Thoracic aorta (tissue), 2 donors: ENCODE measurements at regions not wholly inside any gene's neighbourhood (a gene's known extent, or its start where the extent isn't known, plus 50 kb on each side); places are given as distances from the start of the nearest gene placed in this dataset.

Experiments
- ATAC-seq: fragments of 150-250 bp; one replicate; pipeline ENCODE4 v1.8.0; 2017; ENCODE audit warnings: low read depth; ENCODE audit not compliant: insufficient number of reproducible peaks, low FRiP score
- DNase-seq: peaks from one replicate; pipeline ENCODE4 v3.0.0-alpha.2; 2020; ENCODE audit warnings: low spot score
- H3K27ac ChIP-seq, 2 donors: fragments of 200-600 bp; sonication (generic); 1 replicate in 1 of 2; 2 replicates in 1 of 2; pipeline ENCODE4 v1.5.1; 2016; ENCODE audit warnings: mild to moderate bottlenecking in 2 of 2, moderate library complexity in 2 of 2
- H3K27me3 ChIP-seq: fragments of 200-600 bp; sonication (generic); replicated peaks from 2 replicates; pipeline ENCODE4 v1.6.0; 2016; ENCODE audit warnings: mild to moderate bottlenecking; ENCODE audit not compliant: insufficient read depth
- H3K36me3 ChIP-seq: fragments of 200-600 bp; sonication (generic); one replicate; pipeline ENCODE4 v1.5.1; 2016
- H3K4me1 ChIP-seq, 2 donors: fragments of 200-600 bp; sonication (generic); 1 replicate in 1 of 2; 2 replicates in 1 of 2; pipeline versions ENCODE4 v1.5.1 to v1.6.0; 2016; ENCODE audit warnings: low read depth in 2 of 2, mild to moderate bottlenecking in 1 of 2; ENCODE audit not compliant: control insufficient read depth in 1 of 2
- H3K4me3 ChIP-seq: fragments of 200-600 bp; sonication (generic); 2 replicates; pipeline ENCODE4 v1.5.1; 2016; ENCODE audit warnings: mild to moderate bottlenecking
- H3K9me3 ChIP-seq: fragments of 200-600 bp; sonication (generic); 2 replicates; pipeline ENCODE4 v1.5.1; 2016
- TF ChIP-seq, protein P1 (sequence below): fragments of 200-600 bp; sonication (generic); IDR thresholded peaks from one replicate; pipeline ENCODE4 v1.5.1; 2019; ENCODE audit warnings: antibody characterized with exemption

DNA sequence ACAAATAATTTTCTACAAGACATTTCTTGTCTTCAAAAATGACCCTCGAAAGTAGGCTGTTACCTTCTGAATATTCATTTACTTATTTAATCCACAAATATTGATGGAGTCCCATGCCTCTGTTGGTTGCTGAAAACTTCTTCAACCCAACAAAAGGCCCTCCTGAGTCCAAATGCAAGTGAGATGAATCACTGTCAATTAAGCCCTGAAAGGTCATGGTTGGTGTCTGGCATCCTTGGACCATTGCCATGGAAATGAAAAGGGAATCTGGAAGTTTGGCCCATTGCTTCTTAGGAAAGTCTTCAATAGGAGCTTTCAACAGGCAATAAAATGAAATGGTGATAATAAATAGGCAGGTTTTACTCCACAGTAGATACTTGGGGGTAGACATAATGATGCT lies 364.7 kb upstream of the DYNLRB2 start:
- H3K4me1 ChIP-seq: no peaks in the 10 kb centered on the region
- H3K4me3 ChIP-seq: no peak overlapping the region
- TF ChIP-seq, protein P1, sequence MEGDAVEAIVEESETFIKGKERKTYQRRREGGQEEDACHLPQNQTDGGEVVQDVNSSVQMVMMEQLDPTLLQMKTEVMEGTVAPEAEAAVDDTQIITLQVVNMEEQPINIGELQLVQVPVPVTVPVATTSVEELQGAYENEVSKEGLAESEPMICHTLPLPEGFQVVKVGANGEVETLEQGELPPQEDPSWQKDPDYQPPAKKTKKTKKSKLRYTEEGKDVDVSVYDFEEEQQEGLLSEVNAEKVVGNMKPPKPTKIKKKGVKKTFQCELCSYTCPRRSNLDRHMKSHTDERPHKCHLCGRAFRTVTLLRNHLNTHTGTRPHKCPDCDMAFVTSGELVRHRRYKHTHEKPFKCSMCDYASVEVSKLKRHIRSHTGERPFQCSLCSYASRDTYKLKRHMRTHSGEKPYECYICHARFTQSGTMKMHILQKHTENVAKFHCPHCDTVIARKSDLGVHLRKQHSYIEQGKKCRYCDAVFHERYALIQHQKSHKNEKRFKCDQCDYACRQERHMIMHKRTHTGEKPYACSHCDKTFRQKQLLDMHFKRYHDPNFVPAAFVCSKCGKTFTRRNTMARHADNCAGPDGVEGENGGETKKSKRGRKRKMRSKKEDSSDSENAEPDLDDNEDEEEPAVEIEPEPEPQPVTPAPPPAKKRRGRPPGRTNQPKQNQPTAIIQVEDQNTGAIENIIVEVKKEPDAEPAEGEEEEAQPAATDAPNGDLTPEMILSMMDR: no peak
- no peaks in the 10 kb centered on the region for H3K27me3 ChIP-seq
- no peak for DNase-seq
- no peak overlapping the region for H3K27ac ChIP-seq
- no peaks in the 10 kb centered on the region for H3K9me3 ChIP-seq
- no peaks in the 10 kb centered on the region for H3K36me3 ChIP-seq
- no peak for ATAC-seq

DNA sequence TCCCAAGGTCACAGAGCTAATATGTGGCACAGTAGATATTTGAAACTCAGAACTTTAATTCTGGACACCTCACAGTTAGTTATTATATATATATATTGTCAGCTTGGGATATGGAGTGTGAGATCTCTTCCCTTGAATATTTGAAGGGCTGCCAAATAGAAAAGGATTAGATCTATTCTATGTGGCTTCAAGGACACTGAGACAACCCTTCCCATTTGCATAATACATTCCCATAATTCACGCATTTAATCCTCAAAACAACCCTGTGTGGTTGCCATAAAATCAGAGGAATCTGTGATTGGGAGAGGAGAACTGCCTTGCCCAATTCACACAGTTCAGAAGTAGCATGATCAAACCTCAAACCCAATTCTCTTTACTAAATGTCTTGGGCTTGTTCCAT lies 365.8 kb upstream of the DYNLRB2 start:
- TF ChIP-seq, protein P1: no peak
- ATAC-seq: no peak
- Histone ChIP-seq H3K9me3 (no peaks in the 10 kb centered on the region), H3K27ac (no peak overlapping the region), H3K4me1 (no peaks in the 10 kb centered on the region), H3K36me3 (no peaks in the 10 kb centered on the region), H3K4me3 (no peak overlapping the region), H3K27me3 (no peaks in the 10 kb centered on the region)
- DNase-seq: no peak

DNA sequence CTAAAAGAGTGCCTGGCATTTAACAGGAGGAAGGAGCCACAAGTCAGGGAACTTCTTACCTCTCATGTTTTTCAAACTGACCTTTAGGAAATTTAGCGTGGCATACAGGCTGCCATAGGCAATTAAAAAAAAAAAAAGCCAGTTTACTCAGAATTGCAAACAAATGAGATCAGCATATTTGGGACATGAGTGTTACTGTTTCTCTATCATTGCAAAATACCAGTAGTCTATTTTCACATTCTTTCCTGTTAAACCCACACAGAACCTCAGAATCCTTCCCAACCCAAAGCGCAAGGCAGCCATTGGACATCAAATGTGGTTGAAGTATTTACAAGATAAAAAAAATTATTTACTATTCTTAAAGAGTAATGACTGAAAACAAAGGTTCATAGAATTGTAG lies 366.4 kb upstream of the DYNLRB2 start:
- TF ChIP-seq, protein P1: no peak
- Histone ChIP-seq H3K9me3 (no peaks in the 10 kb centered on the region), H3K27ac (no peak overlapping the region), H3K27me3 (no peaks in the 10 kb centered on the region), H3K4me3 (no peak overlapping the region), H3K4me1 (no peaks in the 10 kb centered on the region), H3K36me3 (no peaks in the 10 kb centered on the region)
- DNase-seq (no peak), ATAC-seq (no peak)

DNA sequence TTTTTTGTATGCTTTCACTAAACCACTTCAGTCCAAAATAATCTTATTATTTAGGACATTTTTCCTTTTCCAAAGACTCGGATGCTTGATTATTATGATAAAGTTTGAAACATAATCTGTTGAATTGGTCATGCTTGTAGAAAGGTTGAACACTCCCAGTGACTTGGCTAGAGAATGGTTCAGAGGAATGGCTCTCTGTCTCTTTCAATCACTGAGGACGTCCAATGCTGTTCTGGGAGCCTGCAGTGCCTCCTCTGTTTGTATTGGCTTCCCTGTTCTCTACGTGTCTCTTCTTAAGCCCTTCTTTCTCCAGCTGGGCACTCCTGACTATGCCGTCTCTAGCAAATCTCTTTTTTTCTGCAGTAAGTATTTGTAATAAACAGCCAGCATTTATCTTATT lies 369.0 kb upstream of the DYNLRB2 start:
- TF ChIP-seq, protein P1: no peak
- Histone ChIP-seq H3K9me3 (no peaks in the 10 kb centered on the region), H3K27ac (no peak overlapping the region), H3K4me3 (no peak overlapping the region), H3K27me3 (no peaks in the 10 kb centered on the region), H3K4me1 (no peaks in the 10 kb centered on the region), H3K36me3 (no peaks in the 10 kb centered on the region)
- DNase-seq (no peak), ATAC-seq (no peak)

DNA sequence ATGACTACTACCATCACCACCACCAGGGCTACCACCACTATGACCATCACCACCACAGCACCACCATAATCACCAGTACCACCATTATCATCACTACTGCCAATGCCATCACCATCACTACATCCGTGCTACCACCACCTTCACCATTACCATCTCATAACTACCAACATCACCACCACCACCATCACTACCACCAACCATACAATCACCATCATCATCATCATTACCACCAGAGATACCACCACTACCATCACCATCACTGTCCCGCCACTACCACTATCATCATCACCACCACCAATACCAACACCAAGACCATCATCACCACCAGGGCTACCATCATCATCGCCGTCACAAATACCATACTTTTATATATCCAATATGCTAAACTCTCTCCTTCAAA lies 369.6 kb upstream of the DYNLRB2 start:
- Histone ChIP-seq H3K9me3 (no peaks in the 10 kb centered on the region), H3K27me3 (no peaks in the 10 kb centered on the region), H3K27ac (no peak overlapping the region), H3K36me3 (no peaks in the 10 kb centered on the region), H3K4me1 (no peaks in the 10 kb centered on the region), H3K4me3 (no peak overlapping the region)
- DNase-seq (no peak), ATAC-seq (no peak)
- TF ChIP-seq, protein P1: no peak
